Superior temporal gyrus (tissue), 1 donor: ENCODE measurements at regions not wholly inside any gene's neighbourhood (a gene's known extent, or its start where the extent isn't known, plus 50 kb on each side); places are given as distances from the start of the nearest gene placed in this dataset.
"Not testable (repeated sequence)": the region's sequence is repeated elsewhere in the genome, so short reads cannot be mapped to it uniquely, and the experiment has no call there.

ENCODE experiments used
- DNase-seq: peaks from one replicate; pipeline ENCODE4 v3.0.0-alpha.2; 2016; ENCODE audit errors: extremely low spot score

DNA sequence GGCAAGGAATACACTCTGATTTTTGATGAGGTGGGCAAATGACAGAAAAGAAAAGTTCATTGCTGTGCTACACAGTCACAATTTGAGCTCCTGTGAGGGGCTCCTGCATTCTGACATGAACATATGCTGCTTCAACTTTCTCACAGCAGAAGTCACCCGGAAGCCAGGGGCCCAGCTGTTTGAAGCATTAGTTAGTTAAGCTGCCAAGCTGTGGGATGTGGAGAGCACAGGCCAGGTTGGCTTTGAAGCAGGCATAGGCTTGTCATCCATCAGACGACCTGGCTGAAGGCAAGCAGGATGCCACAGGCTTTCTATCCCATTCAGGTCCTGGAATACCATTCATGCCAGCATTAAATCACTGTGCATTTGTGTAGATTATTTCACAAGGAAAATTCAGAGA is 63.1 kb downstream of the MTNR1B start:
- DNase-seq = no peak

DNA sequence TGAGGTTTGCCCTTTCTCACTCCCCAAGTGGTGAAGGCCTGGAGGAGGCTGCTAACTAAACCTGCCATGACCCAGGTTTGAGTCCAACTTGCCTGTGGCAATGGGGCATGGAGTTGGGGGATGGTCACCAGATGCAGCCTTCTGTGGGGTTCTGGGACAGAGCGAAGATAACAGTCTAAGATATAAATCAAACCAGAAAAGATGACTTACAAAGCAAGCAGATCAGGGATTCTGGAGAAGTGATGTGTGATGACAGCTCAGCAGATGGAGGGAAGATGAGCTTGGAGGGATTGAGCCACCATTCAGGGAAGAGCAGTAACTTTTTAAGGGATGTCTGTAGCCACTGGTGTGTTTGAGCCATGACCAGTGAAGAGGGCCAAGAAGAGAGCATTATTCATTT is 63.6 kb downstream of the MTNR1B start:
- DNase-seq = no peak

DNA sequence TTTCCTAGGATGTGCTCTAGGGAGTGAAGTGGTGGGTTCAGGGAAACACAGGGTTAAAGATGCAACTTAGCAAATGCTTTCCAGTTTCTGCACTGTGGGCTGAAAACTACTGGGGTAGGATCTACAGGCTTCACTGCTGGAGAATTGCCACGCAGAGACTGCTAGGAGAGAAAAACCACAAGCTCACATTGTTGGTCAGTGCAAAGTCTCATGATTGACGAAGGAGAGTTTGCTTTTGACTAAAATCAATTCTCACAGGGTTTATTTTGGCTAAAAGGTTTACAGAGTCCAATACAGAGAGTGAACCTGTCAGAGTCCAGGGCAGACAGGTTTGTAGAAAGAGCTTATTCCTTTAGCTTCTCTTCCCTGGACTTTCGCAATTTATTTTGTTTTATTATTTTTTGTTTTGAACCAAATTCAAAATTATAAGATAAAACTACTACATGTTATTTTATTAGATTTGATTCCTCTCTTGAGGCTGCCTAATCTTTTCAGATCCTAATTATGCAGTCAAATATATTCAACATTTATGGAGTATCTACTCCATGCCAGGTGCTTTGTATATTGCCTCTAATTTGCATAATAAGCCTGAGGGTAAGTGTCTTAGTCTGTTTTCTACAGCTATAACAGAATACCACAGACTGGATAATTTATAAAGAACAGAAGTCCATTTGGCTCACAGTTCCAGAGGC is 64.7 kb downstream of the MTNR1B start:
- DNase-seq = no peak

DNA sequence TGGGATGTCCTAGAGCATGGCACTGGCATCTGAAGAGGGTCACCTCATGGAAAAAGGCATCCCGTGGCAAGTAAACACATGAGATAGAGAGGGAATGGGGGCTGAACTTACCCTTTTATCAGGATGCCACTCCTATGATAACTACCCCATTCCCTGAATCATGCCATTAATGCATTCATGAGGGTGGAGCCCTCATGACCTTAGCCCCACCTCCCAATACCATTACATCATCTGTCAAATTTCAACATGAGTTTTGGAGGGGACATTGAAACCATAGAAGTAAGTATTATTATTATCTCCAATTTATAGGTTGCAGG is 65.2 kb downstream of the MTNR1B start:
- no peak for DNase-seq

GRCh38 chr11:93038521-93038920 is 69.1 kb downstream of the MTNR1B start:
- no peak for DNase-seq

- no peak for DNase-seq
These were observed 70.2 kb downstream of the MTNR1B start for GRCh38 chr11:93039531-93040240.

DNA sequence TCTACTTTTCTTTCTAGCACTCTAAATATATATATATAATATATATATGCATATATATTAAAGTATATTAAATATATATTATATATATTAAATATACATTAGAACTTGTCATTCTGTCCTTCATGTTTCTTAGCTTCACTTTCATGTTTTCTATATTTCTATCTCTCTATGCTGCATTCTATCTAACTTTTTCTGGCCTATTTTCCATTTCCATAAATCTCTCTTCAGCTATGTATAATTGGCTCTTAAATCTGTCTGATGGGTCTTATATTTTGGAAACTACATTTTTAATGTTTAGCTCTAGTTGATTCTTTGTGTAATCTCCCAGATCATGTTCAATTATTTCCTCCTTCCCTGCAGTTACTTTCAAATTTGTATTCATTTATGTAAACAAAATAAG is 72.2 kb downstream of the MTNR1B start:
- DNase-seq = no peak

GRCh38 chr11:93043186-93043585 is 73.7 kb downstream of the MTNR1B start:
- not testable (repeated sequence) for DNase-seq

DNA sequence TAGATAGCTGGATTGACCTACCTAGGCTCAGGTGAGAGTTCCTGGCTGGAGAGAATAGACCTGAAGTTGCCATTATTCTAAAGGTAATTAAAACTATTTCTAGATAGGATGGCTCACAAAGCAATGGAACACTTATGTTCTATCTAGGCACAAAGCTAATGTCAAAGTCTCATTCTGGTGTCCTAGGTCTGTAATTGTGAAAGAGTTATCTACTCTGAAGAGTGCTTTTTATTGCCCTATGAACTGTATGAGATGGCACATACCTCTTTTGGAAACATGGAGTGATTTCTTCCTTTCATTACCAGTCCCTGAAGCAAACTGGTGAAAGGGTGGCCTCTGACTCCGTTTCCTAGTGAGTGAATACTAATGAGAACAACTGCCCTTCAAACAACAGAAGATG is 80.3 kb downstream of the MTNR1B start:
- no peak for DNase-seq

GRCh38 chr11:93051186-93051585 is 81.7 kb downstream of the MTNR1B start:
- no peak for DNase-seq

- DNase-seq = no peak
These were observed 84.4 kb downstream of the MTNR1B start for GRCh38 chr11:93053864-93054263.

GRCh38 chr11:93054279-93054678 is 84.8 kb downstream of the MTNR1B start:
- no peak for DNase-seq

GRCh38 chr11:93054881-93055280 is 85.4 kb downstream of the MTNR1B start:
- no peak for DNase-seq

- DNase-seq = no peak
These were observed 89.9 kb downstream of the MTNR1B start for GRCh38 chr11:93059117-93059957.

DNA sequence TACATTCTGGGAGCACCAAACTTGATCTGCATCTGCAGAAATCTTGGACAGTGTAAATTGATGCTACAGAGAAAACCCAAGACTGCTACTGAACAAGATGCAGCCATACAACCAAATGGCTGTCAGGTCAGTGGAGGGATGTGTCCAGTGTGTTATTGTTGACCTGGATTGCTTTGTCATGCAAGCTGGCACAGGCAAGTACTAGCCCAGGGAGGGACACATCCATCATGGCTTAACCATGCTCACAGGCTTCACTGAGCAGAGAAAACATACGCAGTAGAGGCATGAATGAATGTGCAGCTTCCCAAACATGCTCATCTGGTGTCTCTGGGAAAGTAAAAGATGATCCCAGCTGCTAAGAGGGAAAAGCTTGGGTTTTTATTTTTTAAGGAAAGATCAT is 93.6 kb downstream of the MTNR1B start:
- DNase-seq = no peak

DNA sequence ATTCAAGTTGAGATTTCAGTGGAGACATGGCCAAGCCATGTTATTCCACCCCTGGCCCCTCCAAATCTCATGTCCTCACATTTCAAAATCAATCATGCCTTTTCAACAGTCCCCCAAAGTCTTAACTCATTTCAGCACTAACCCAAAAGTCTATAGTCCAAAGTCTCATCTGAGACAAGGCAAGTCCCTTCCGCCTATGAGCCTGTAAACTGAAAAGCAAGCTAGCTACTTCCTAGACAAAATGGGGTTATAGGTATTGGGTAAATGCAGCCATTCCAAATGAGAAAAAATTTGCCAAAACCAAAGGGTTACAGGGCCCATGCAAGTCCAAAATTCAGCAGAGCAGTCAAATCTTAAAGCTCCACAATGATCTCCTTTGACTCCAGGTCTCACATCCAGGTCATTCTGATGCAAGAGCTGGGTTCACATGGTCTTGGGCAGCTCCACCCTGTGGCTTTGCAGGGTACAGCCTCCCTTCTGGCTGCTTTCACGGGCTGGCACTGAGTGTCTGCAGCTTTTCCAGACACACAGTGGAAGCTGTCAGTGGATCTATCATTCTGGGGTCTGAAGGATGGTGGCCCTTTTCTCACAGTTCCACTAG is 95.7 kb downstream of the MTNR1B start:
- DNase-seq = not testable (repeated sequence)

DNA sequence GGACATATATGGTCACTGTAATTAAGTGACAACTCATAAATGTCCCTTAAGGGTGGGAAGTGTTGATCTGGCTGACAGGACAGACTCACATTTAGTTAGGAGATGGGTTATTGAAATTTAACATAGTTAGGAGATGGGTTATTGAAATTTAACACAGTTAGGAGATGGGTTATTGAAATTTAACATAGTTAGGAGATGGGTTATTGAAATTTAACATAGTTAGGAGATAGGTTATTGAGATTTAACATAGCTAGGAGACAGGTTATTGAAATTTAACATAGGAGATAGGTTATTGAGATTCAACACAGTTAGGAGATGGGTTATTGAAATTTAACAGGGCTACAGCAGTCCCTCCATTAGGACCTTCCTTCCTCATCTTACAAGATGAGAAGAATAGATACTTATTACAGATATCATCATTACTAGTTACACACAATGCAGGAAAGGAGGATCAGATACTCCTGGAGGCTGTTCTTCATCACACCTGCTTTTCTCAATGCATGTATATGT is 98.5 kb downstream of the MTNR1B start:
- DNase-seq = no peak

DNA sequence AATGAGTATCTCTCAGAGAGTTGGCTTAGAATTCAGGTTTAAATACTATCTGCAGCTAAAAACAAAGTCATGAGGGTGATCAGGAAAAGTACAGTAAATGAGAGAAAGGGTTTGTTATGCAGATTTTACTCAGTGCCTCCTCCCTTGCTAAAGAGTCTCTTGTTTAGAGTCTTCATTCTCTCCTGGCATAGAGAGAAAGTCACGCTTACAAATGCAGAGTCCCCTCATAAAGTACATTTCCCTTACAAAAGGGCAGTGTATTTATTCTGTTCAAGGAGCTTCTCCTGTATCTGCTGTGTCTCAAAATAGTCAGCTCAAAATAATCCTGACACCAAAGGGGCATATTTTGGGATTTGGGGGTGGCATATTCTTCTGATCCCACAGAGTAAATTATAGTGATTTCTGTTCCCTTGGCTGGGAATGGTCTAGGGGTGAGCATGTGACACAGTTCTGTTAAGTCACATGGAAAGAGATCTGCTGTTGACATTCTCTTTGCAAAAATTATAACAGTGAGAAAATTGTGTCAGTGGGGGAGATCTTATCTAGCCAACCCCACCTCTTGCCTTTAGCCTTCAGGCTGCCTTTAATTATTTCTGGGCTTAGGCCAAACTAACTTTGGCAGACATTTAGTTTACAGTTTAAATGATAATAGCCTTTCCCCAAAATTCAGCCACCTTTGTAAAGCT is 102.9 kb downstream of the MTNR1B start:
- DNase-seq = no peak

- DNase-seq = no peak
These were observed 103.6 kb downstream of the MTNR1B start for GRCh38 chr11:93073026-93073425.

DNA sequence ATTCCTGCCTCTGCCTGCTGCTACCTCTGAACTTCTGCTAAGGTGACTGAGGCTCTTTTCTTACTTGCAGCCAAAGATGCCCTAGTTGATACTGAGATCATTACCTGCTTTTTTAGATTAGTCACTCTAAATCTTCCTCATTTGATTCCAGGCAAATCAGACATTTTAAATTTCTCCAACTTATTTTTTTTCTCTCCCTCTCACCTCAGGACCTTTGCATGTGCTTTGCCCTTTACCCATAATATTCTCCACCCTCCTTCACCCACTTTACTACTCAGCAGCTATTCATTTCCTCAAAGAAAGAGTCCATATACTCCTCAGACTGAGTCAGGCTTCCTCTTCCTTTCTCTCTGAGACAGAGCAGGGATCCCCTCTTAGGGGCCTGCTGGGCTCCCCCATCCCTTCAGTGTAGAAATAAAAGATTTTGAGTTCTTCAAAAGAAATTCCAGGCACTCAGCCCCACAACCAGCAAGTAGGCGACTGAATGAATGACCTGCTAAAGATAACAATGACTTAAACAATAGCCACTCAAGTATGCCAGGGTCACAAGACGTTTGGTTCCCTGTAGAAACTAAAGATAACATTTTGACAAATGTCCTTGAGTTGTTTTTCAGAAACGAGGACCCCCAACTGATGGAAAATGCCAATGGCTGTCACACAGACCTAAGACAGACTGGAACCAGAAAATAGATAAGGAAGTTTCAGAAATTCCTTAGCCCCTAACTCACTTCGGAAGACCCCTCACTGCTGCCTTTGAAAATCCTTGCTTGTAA is 104.2 kb downstream of the MTNR1B start:
- no peak for DNase-seq

DNA sequence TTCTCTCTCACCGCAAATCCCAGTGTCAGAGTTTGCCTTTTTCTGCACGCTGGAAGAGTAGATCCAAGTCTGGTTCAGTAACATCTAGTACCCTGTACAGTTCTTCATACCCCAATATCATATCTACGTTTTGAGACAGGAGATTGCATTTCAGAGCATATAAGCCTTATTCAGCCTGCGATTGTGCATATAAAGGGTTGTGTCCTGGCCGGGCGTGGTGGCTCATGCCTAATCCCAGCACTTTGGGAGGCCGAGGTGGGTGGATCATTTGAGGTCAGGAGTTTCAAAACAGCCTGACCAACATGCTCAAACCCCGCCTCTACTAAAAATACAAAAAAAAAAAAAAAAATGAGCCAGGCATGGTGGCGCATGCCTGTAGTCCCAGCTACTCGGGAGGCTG is 104.9 kb downstream of the MTNR1B start:
- no peak for DNase-seq
